C4-2B (cell line): ENCODE measurements at regions not wholly inside any gene's neighbourhood (a gene's known extent, or its start where the extent isn't known, plus 50 kb on each side); places are given as distances from the start of the nearest gene placed in this dataset.

Experiments used
- CTCF ChIP-seq: fragments of 450-650 bp; conservative IDR thresholded peaks from 2 replicates; pipeline ENCODE4 v1.5.1; 2017; ENCODE audit warnings: mild to moderate bottlenecking
- ZFX ChIP-seq: fragments of 450-650 bp; IDR thresholded peaks from 2 replicates; pipeline ENCODE4 v1.6.1; 2017

DNA sequence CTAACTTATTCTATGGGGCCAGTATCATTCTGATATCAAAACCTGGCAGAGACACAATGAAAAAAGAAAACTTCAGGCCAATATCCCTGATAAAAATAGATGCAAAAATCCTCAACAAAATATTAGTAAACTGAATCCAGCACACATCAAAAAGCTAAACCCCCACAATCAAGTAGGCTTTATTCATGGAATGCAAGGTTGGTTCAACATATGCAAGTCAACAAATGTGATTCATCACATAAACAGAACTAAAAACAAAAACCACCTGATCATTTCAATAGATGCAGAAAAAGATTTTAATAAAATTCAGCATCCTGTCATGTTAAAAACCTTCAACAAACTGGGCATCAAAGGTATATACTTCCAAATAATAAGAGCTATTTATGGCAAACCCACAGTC, 133.9 kb upstream of the SSTR4 start:
- no peak for TF ChIP-seq CTCF
- no peak for TF ChIP-seq ZFX
